GM12892 (cell line): ENCODE measurements at regions not wholly inside any gene's neighbourhood (a gene's known extent, or its start where the extent isn't known, plus 50 kb on each side); places are given as distances from the start of the nearest gene placed in this dataset.

ENCODE experiments used
- POLR2A ChIP-seq: IDR thresholded peaks from 2 replicates; pipeline ENCODE4 v1.6.1; 2011; ENCODE audit warnings: low read depth, low read length, control low read depth
- TAF1 ChIP-seq: IDR thresholded peaks from 2 replicates; pipeline ENCODE4 v1.6.1; 2011; ENCODE audit warnings: low read depth, mild to moderate bottlenecking, control low read depth, low read length, borderline replicate concordance

DNA sequence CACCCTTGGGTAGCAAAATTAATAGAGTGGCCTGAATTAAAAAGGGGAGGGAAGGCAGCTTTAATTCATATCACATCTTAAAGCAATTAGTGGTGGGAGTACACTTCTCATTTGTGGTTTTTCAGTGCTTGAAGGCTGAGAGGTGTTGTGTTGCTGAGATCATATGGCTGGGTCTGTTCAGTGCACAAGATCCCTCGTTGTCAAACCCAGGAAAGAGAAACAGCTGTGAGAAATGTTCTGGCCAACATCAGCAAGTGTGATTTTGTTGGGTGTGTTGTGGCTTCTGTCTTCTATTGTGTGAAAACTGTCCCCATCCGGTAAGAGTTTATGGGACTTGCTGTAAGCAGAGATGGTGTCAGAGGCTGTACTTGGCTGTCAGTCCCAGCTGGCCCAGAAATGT, 197.9 kb upstream of the BMPER start:
- TF ChIP-seq POLR2A, result no peak
- no peak for TF ChIP-seq TAF1
